SK-N-SH (cell line): ENCODE measurements at regions not wholly inside any gene's neighbourhood (a gene's known extent, or its start where the extent isn't known, plus 50 kb on each side); places are given as distances from the start of the nearest gene placed in this dataset.

ENCODE experiments used
- CTCF ChIP-seq: fragments of 200-600 bp; sonication (generic); IDR thresholded peaks from 2 replicates; pipeline ENCODE4 v1.6.1; 2017; ENCODE audit warnings: antibody characterized with exemption, mild to moderate bottlenecking, moderate library complexity
- GABPA ChIP-seq: IDR thresholded peaks from 2 replicates; pipeline ENCODE4 v1.4.0; 2012; ENCODE audit warnings: low read depth, mild to moderate bottlenecking
- IRF3 ChIP-seq: fragments of 150-350 bp; IDR thresholded peaks from 2 replicates; pipeline ENCODE4 v1.6.1; 2016; ENCODE audit warnings: mild to moderate bottlenecking, low read depth, low read length
- MXI1 ChIP-seq: IDR thresholded peaks from 2 replicates; pipeline ENCODE4 v1.6.1; 2012; ENCODE audit warnings: mild to moderate bottlenecking, low read depth, low read length, improper control_type of control experiment
- NRF1 ChIP-seq: IDR thresholded peaks from 2 replicates; pipeline ENCODE4 v1.6.1; 2012; ENCODE audit warnings: low read depth, mild to moderate bottlenecking, low read length
- RAD21 ChIP-seq: IDR thresholded peaks from 2 replicates; pipeline ENCODE4 v1.6.1; 2012; ENCODE audit warnings: mild to moderate bottlenecking, low read length
- RXRA ChIP-seq: IDR thresholded peaks from 2 replicates; pipeline ENCODE4 v1.4.0; 2012; ENCODE audit warnings: low read depth, mild to moderate bottlenecking, borderline replicate concordance
- SMC3 ChIP-seq: IDR thresholded peaks from 2 replicates; pipeline ENCODE4 v1.6.1; 2012; ENCODE audit warnings: low read depth, low read length, improper control_type of control experiment
- TEAD4 ChIP-seq: IDR thresholded peaks from 2 replicates; pipeline ENCODE4 v1.4.0; 2012; ENCODE audit warnings: mild to moderate bottlenecking, borderline replicate concordance; ENCODE audit not compliant: insufficient read depth
- YY1 ChIP-seq: IDR thresholded peaks from 2 replicates; pipeline ENCODE4 v1.4.0; 2012; ENCODE audit warnings: low read depth, mild to moderate bottlenecking
- ZBTB33 ChIP-seq: IDR thresholded peaks from 2 replicates; pipeline ENCODE4 v1.4.0; 2012; ENCODE audit warnings: low read depth, borderline replicate concordance

- TF ChIP-seq YY1 (no peak), CTCF (no peak), SMC3 (no peak), TEAD4 (no peak), ZBTB33 (no peak), RAD21 (no peak), MXI1 (no peak), RXRA (no peak), IRF3 (no peak), NRF1 (no peak), GABPA (no peak)
Observed at GRCh38 chr9:13876741-13877140, 437.2 kb downstream of the NFIB start.
